PC-9 (cell line): ENCODE measurements at regions not wholly inside any gene's neighbourhood (a gene's known extent, or its start where the extent isn't known, plus 50 kb on each side); places are given as distances from the start of the nearest gene placed in this dataset.

Source experiments
- BruUV-seq: library from RNA; stranded (reverse); fragments of 400-500 nt; replicated peaks from 2 replicates; lab custom pipeline; 2021; lab: Mats Ljungman, UMichigan
- CTCF ChIA-PET: fragments of 300-600 bp; sonication (Branson Sonifier 250); formaldehyde crosslinking; loops from one replicate; lab custom pipeline; 2022; ENCODE audit warnings: antibody characterized with exemption; lab: Charles Lee
- POLR2A ChIA-PET: fragments of 300-600 bp; sonication (Branson Sonifier 250); formaldehyde crosslinking; loops from one replicate; lab custom pipeline; 2022; ENCODE audit warnings: antibody characterized with exemption; ENCODE audit not compliant: unreplicated experiment; lab: Charles Lee
- DNase-seq, 2 experiments: peaks; one replicate each; pipeline versions ENCODE4 v3.0.0 to v3.0.0-alpha.2; 2015 to 2022; ENCODE audit warnings: mixed read lengths in 1 of 2
- H2AFZ ChIP-seq: fragments of 200-600 bp; sonication (generic); 2 replicates; pipeline ENCODE4 v1.8.1; 2017; ENCODE audit warnings: antibody characterized with exemption
- H3F3A ChIP-seq: fragments of 200-600 bp; sonication (generic); 2 replicates; pipeline ENCODE4 v1.8.1; 2017; ENCODE audit warnings: antibody characterized with exemption, mild to moderate bottlenecking, low read depth; ENCODE audit not compliant: insufficient read depth
- H3K27ac ChIP-seq: fragments of 200-600 bp; sonication (generic); 2 replicates; pipeline ENCODE4 v1.6.1; 2016; ENCODE audit warnings: mixed run types
- H3K27me3 ChIP-seq: fragments of 200-600 bp; sonication (generic); 2 replicates; pipeline ENCODE4 v1.6.1; 2016; ENCODE audit warnings: low read depth, mixed run types; ENCODE audit not compliant: insufficient read depth
- H3K36me3 ChIP-seq: fragments of 200-600 bp; sonication (generic); 2 replicates; pipeline ENCODE4 v1.6.1; 2016; ENCODE audit warnings: low read depth, mixed run types
- H3K4me1 ChIP-seq: fragments of 200-600 bp; sonication (generic); replicated peaks from 2 replicates; pipeline ENCODE4 v1.6.1; 2016; ENCODE audit warnings: mixed run types; ENCODE audit not compliant: insufficient read depth
- H3K4me2 ChIP-seq: fragments of 200-600 bp; sonication (generic); 2 replicates; pipeline ENCODE4 v1.6.1; 2017; ENCODE audit warnings: mixed run types
- H3K4me3 ChIP-seq: fragments of 200-600 bp; sonication (generic); 2 replicates; pipeline ENCODE4 v1.6.1; 2016; ENCODE audit warnings: mixed run types
- H3K79me2 ChIP-seq: fragments of 200-600 bp; sonication (generic); 2 replicates; pipeline ENCODE4 v1.6.1; 2017; ENCODE audit warnings: low read depth, mixed run types
- H3K9me2 ChIP-seq: fragments of 200-600 bp; sonication (generic); 2 replicates; pipeline ENCODE4 v1.8.1; 2017; ENCODE audit warnings: mild to moderate bottlenecking; ENCODE audit not compliant: insufficient read depth
- H3K9me3 ChIP-seq: fragments of 200-600 bp; sonication (generic); 2 replicates; pipeline ENCODE4 v1.8.1; 2016; ENCODE audit warnings: low read depth; ENCODE audit not compliant: insufficient read depth
- H4K20me1 ChIP-seq: fragments of 200-600 bp; sonication (generic); 2 replicates; pipeline ENCODE4 v1.8.1; 2017; ENCODE audit not compliant: insufficient read depth
- EZH2 ChIP-seq: fragments of 200-600 bp; sonication (generic); IDR thresholded peaks from 2 replicates; pipeline ENCODE4 v1.8.0; 2017; ENCODE audit warnings: antibody characterized with exemption, low read depth
- intact Hi-C: fragments of 100-400 bp; cut with micrococcal nuclease; formaldehyde crosslinking; loops from one replicate; pipeline ENCODE4 v1.10.0; 2022; ENCODE audit not compliant: unreplicated experiment
- TF ChIP-seq, protein P1 (sequence below): fragments of 200-600 bp; sonication (generic); conservative IDR thresholded peaks from 2 replicates; pipeline ENCODE4 v1.6.1; 2017; ENCODE audit warnings: mixed run types, antibody characterized with exemption, mild to moderate bottlenecking, moderate library complexity

DNA sequence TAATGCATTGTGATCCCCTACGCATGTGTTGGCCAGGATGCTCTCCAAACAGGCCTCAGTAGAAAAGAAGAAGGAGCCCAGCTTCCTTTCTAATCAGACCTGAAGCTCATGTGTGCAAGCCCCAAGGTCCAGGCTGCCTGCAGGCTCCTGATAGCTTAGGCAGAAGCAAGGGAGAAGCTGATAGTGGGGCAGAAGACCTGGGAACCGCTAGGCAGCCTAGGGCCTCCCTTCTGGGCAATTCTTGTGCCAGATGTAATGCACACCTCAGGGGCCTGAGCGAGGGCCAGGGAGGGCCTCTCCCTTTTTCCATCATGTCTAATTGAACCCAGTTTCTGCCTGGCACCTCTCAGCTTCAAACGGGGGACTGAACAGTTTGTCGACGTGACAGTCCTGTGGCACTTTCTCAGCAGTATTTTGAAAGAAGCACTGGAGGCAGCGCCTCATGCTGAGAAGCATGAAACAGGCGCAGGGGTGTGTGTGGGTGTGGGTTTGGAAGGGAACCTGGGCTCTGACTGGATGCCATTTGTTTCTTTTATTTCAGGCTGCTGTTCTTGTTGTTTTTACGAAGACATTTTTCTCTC lies 212.8 kb downstream of the PIK3R1 start:
- Histone ChIP-seq H3K27me3 (no peaks in the 10 kb centered on the region), H3F3A (peaks cover 17% of the 10 kb centered on the region; the same call in 1 of the 2 replicates), H3K9me2 (no peaks in the 10 kb centered on the region), H3K79me2 (no peaks in the 10 kb centered on the region), H3K4me2 (no peak overlapping the region), H3K4me1 (peaks cover 37% of the 10 kb centered on the region), H3K4me3 (no peak overlapping the region), H2AFZ (no peak overlapping the region), H3K36me3 (no peaks in the 10 kb centered on the region), H4K20me1 (no peaks in the 10 kb centered on the region), H3K27ac (no peak overlapping the region), H3K9me3 (0 out of 2 replicates have a peak, but pooled peaks cover 5% of the 10 kb centered on the region)
- no peak for DNase-seq
- intact Hi-C loops, result no loop called here
- BruUV-seq, result no TSS peak
- CTCF ChIA-PET, result no interaction called here
- POLR2A ChIA-PET, result no interaction called here
- TF ChIP-seq, protein P1, sequence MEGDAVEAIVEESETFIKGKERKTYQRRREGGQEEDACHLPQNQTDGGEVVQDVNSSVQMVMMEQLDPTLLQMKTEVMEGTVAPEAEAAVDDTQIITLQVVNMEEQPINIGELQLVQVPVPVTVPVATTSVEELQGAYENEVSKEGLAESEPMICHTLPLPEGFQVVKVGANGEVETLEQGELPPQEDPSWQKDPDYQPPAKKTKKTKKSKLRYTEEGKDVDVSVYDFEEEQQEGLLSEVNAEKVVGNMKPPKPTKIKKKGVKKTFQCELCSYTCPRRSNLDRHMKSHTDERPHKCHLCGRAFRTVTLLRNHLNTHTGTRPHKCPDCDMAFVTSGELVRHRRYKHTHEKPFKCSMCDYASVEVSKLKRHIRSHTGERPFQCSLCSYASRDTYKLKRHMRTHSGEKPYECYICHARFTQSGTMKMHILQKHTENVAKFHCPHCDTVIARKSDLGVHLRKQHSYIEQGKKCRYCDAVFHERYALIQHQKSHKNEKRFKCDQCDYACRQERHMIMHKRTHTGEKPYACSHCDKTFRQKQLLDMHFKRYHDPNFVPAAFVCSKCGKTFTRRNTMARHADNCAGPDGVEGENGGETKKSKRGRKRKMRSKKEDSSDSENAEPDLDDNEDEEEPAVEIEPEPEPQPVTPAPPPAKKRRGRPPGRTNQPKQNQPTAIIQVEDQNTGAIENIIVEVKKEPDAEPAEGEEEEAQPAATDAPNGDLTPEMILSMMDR, result no peak
- TF ChIP-seq EZH2, result no peak

DNA sequence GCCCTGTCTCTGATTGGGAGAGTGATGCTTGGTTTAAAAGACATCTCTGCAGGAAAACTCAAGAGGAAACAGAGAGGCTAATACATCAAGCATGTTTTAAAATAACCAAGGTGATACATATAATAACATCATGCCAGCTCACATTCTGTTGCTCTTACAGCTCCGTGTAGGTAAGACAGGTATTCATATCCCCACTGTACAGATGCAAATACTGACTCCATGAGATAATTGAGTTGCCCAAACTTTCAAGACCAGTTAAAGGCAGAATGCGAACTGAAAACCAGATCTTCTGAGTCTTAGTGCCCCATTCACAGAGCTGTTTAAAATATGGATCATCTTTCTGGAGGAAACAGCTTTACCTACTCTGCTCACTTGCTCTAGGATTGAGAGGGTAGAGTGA lies 214.0 kb downstream of the PIK3R1 start:
- intact Hi-C loops, result no loop called here
- 0 out of 2 replicates have a peak, but pooled peaks cover 5% of the 10 kb centered on the region for H3K9me3 ChIP-seq
- H3K36me3 ChIP-seq, result no peaks in the 10 kb centered on the region
- no peak for DNase-seq
- no peak overlapping the region for H2AFZ ChIP-seq
- POLR2A ChIA-PET, result no interaction called here
- no peak overlapping the region for H3K27ac ChIP-seq
- H3K4me2 ChIP-seq, result no peak overlapping the region
- H3K4me1 ChIP-seq, result peaks cover 40% of the 10 kb centered on the region
- H3F3A ChIP-seq, result peaks cover 20% of the 10 kb centered on the region; the same call in 1 of the 2 replicates
- no peaks in the 10 kb centered on the region for H3K27me3 ChIP-seq
- TF ChIP-seq, protein P1, result no peak
- TF ChIP-seq EZH2, result no peak
- no peaks in the 10 kb centered on the region for H3K79me2 ChIP-seq
- no TSS peak for BruUV-seq
- no peaks in the 10 kb centered on the region for H3K9me2 ChIP-seq
- CTCF ChIA-PET, result no interaction called here
- no peak overlapping the region for H3K4me3 ChIP-seq
- no peaks in the 10 kb centered on the region for H4K20me1 ChIP-seq

DNA sequence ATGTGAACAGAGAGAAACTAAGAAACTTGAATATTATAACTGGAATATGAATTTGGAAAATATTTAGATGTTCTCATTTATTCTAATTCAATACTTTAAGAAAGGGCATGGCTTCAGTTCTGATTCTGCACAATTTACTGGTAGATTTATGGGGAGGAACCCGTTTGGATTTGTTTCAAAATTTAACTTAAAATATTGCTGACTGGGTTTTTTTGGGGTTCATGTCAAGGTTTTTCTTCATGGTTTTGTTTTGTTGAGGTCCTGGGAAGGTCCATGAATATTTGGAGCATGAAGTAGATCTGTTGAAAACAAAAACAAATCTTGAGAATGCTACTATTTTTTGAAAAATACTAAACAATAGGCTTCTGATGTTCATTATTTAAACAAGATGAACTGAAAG lies 214.7 kb downstream of the PIK3R1 start:
- H3K4me3 ChIP-seq, result no peak overlapping the region
- no peak for DNase-seq
- no peak overlapping the region for H3K4me2 ChIP-seq
- no peaks in the 10 kb centered on the region for H4K20me1 ChIP-seq
- H3F3A ChIP-seq, result peaks cover 19% of the 10 kb centered on the region; the same call in 1 of the 2 replicates
- no peaks in the 10 kb centered on the region for H3K79me2 ChIP-seq
- BruUV-seq, result no TSS peak
- no peak overlapping the region for H3K27ac ChIP-seq
- peaks cover 40% of the 10 kb centered on the region for H3K4me1 ChIP-seq
- H3K9me3 ChIP-seq, result 0 out of 2 replicates have a peak, but pooled peaks cover 5% of the 10 kb centered on the region
- H3K9me2 ChIP-seq, result no peaks in the 10 kb centered on the region
- H3K36me3 ChIP-seq, result no peaks in the 10 kb centered on the region
- CTCF ChIA-PET, result no interaction called here
- POLR2A ChIA-PET, result no interaction called here
- TF ChIP-seq EZH2, result no peak
- TF ChIP-seq, protein P1, result no peak
- H2AFZ ChIP-seq, result no peak overlapping the region
- intact Hi-C loops, result loop anchor here (5.0 kb wide), 1 partner anchor 98 kb away; no protein-coding TSS in a partner anchor
- no peaks in the 10 kb centered on the region for H3K27me3 ChIP-seq
